GM23248 (cell line): ENCODE measurements at regions not wholly inside any gene's neighbourhood (a gene's known extent, or its start where the extent isn't known, plus 50 kb on each side); places are given as distances from the start of the nearest gene placed in this dataset.

Experiments used
- DNase-seq: peaks from one replicate; pipeline ENCODE4 v3.0.0-alpha.2; 2015
- H2AFZ ChIP-seq: fragments of 200-600 bp; sonication (generic); 2 replicates; pipeline ENCODE4 v1.6.1; 2016; ENCODE audit warnings: antibody characterized with exemption
- H3F3A ChIP-seq: fragments of 200-600 bp; sonication (generic); 2 replicates; pipeline ENCODE4 v1.6.1; 2016; ENCODE audit warnings: mild to moderate bottlenecking, antibody characterized with exemption, mixed run types; ENCODE audit not compliant: insufficient read depth
- H3K27ac ChIP-seq: fragments of 200-600 bp; sonication (generic); 2 replicates; pipeline ENCODE4 v1.5.1; 2016; ENCODE audit warnings: mild to moderate bottlenecking
- H3K27me3 ChIP-seq: fragments of 200-600 bp; sonication (generic); replicated peaks from 2 replicates; pipeline ENCODE4 v1.6.1; 2016; ENCODE audit warnings: mild to moderate bottlenecking; ENCODE audit not compliant: insufficient read depth
- H3K36me3 ChIP-seq: fragments of 200-600 bp; sonication (generic); 2 replicates; pipeline ENCODE4 v1.6.1; 2016; ENCODE audit warnings: low read depth, mild to moderate bottlenecking
- H3K4me1 ChIP-seq: fragments of 200-600 bp; sonication (generic); 2 replicates; pipeline ENCODE4 v1.6.1; 2016; ENCODE audit warnings: mild to moderate bottlenecking; ENCODE audit not compliant: insufficient read depth
- H3K4me2 ChIP-seq: fragments of 200-600 bp; sonication (generic); one replicate; pipeline ENCODE4 v1.6.1; 2016; ENCODE audit warnings: mild to moderate bottlenecking; ENCODE audit not compliant: unreplicated experiment
- H3K4me3 ChIP-seq: fragments of 200-600 bp; sonication (generic); 2 replicates; pipeline ENCODE4 v1.5.1; 2016; ENCODE audit warnings: mild to moderate bottlenecking
- H3K79me2 ChIP-seq: fragments of 200-600 bp; sonication (generic); 2 replicates; pipeline ENCODE4 v1.6.1; 2016; ENCODE audit warnings: mild to moderate bottlenecking; ENCODE audit not compliant: insufficient read depth
- H3K9ac ChIP-seq: fragments of 200-600 bp; sonication (generic); 2 replicates; pipeline ENCODE4 v1.6.1; 2016; ENCODE audit warnings: mild to moderate bottlenecking
- H3K9me2 ChIP-seq: fragments of 200-600 bp; sonication (generic); 2 replicates; pipeline ENCODE4 v1.6.1; 2016; ENCODE audit warnings: mixed run types, mild to moderate bottlenecking, moderate library complexity; ENCODE audit not compliant: insufficient read depth
- H3K9me3 ChIP-seq: fragments of 200-600 bp; sonication (generic); one replicate; pipeline ENCODE4 v1.6.1; 2017; ENCODE audit warnings: low read depth
- H4K20me1 ChIP-seq: fragments of 200-600 bp; sonication (generic); 2 replicates; pipeline ENCODE4 v1.6.0; 2016; ENCODE audit not compliant: insufficient read depth
- EZH2 ChIP-seq: fragments of 200-600 bp; sonication (generic); IDR thresholded peaks from 2 replicates; pipeline ENCODE4 v1.6.1; 2018; ENCODE audit warnings: antibody characterized with exemption, mild to moderate bottlenecking; ENCODE audit not compliant: insufficient read depth, poor library complexity, severe bottlenecking
- EZH2phosphoT487 ChIP-seq: fragments of 200-600 bp; sonication (generic); IDR thresholded peaks from 2 replicates; pipeline ENCODE4 v1.6.1; 2018; ENCODE audit warnings: antibody characterized with exemption, moderate library complexity, mild to moderate bottlenecking, low read depth; ENCODE audit not compliant: insufficient read depth
- WGBS, 2 experiments: methylation state at CpG; one replicate each; pipeline ENCODE4 v1.1.6; 2015 to 2017; ENCODE audit warnings: low lambda C conversion rate in 2 of 2, low coverage in 1 of 2; ENCODE audit errors: missing lambda C conversion rate in 2 of 2; 5-methylcytosine and 5-hydroxymethylcytosine counted together
- in situ Hi-C: fragments of 300-500 bp; cut with MboI; formaldehyde crosslinking; loops from 2 replicates; pipeline ENCODE4 v1.15.0; 2020

GRCh38 chrX:20507901-20508620 lies 241.4 kb upstream of the RPS6KA3 start:
- WGBS, 2 experiments = 96 to 100% methylated on average over 2 of the region's 2 CpGs
- peaks cover 8% of the 10 kb centered on the region for H3K4me1 ChIP-seq
- in situ Hi-C loops = loop anchor here (25.0 kb wide), 1 partner anchor 1454 kb away; no protein-coding TSS in a partner anchor
- no peak overlapping the region for H3K4me3 ChIP-seq
- H3F3A ChIP-seq = peaks cover 10% of the 10 kb centered on the region; the same call in 1 of the 2 replicates
- H3K9me3 ChIP-seq = no peaks in the 10 kb centered on the region
- H3K27me3 ChIP-seq = no peaks in the 10 kb centered on the region
- no peak overlapping the region for H3K9ac ChIP-seq
- no peak overlapping the region for H2AFZ ChIP-seq
- no peak overlapping the region for H3K4me2 ChIP-seq
- DNase-seq = no peak
- no peak for TF ChIP-seq EZH2
- no peak for TF ChIP-seq EZH2phosphoT487
- no peaks in the 10 kb centered on the region for H3K79me2 ChIP-seq
- H3K36me3 ChIP-seq = no peaks in the 10 kb centered on the region
- H3K27ac ChIP-seq = no peak overlapping the region
- no peaks in the 10 kb centered on the region for H3K9me2 ChIP-seq
- H4K20me1 ChIP-seq = no peaks in the 10 kb centered on the region

- Histone ChIP-seq H2AFZ (no peak overlapping the region), H3K9ac (no peak overlapping the region), H3K27me3 (no peaks in the 10 kb centered on the region), H3K27ac (no peak overlapping the region), H3K4me3 (no peak overlapping the region), H3F3A (0 out of 2 replicates have a peak, but pooled peaks cover 8% of the 10 kb centered on the region), H3K9me2 (no peaks in the 10 kb centered on the region), H3K9me3 (no peaks in the 10 kb centered on the region), H3K4me1 (peaks cover 7% of the 10 kb centered on the region; the same call in 1 of the 2 replicates), H3K79me2 (no peaks in the 10 kb centered on the region), H4K20me1 (no peaks in the 10 kb centered on the region), H3K4me2 (no peak overlapping the region), H3K36me3 (no peaks in the 10 kb centered on the region)
- DNase-seq = peak; percentile 47
- TF ChIP-seq EZH2 = no peak
- TF ChIP-seq EZH2phosphoT487 = no peak
- in situ Hi-C loops = loop anchor here (25.0 kb wide), 1 partner anchor 1456 kb away; no protein-coding TSS in a partner anchor
Measured at GRCh38 chrX:20506739-20507138, 240.0 kb upstream of the RPS6KA3 start.

- H3K4me3 ChIP-seq = no peak overlapping the region
- no peaks in the 10 kb centered on the region for H3K9me3 ChIP-seq
- no peak overlapping the region for H2AFZ ChIP-seq
- H3K4me1 ChIP-seq = no peaks in the 10 kb centered on the region
- H3K27ac ChIP-seq = no peak overlapping the region
- H3K9ac ChIP-seq = no peak overlapping the region
- H3K9me2 ChIP-seq = no peaks in the 10 kb centered on the region
- no peaks in the 10 kb centered on the region for H3K79me2 ChIP-seq
- no peak for DNase-seq
- no peaks in the 10 kb centered on the region for H3K36me3 ChIP-seq
- H3F3A ChIP-seq = no peaks in the 10 kb centered on the region
- H4K20me1 ChIP-seq = no peaks in the 10 kb centered on the region
- no peaks in the 10 kb centered on the region for H3K27me3 ChIP-seq
- H3K4me2 ChIP-seq = no peak overlapping the region
- in situ Hi-C loops = loop anchor here (25.0 kb wide), 1 partner anchor 1461 kb away; no protein-coding TSS in a partner anchor
- TF ChIP-seq EZH2 = no peak
- TF ChIP-seq EZH2phosphoT487 = no peak
Measured at GRCh38 chrX:20500949-20501348, 234.2 kb upstream of the RPS6KA3 start.

- no peak overlapping the region for H3K4me2 ChIP-seq
- in situ Hi-C loops = loop anchor here (25.0 kb wide), 1 partner anchor 1462 kb away; no protein-coding TSS in a partner anchor
Measured at GRCh38 chrX:20500171-20500865, 233.6 kb upstream of the RPS6KA3 start.

More at GRCh38 chrX:20500171-20500865, 233.6 kb upstream of the RPS6KA3 start:
- no peaks in the 10 kb centered on the region for H3K9me2 ChIP-seq
- no peaks in the 10 kb centered on the region for H3K27me3 ChIP-seq
- no peak for DNase-seq
- H3F3A ChIP-seq = no peaks in the 10 kb centered on the region
- no peak overlapping the region for H3K4me3 ChIP-seq
- H4K20me1 ChIP-seq = no peaks in the 10 kb centered on the region
- H3K27ac ChIP-seq = no peak overlapping the region
- H3K79me2 ChIP-seq = no peaks in the 10 kb centered on the region
- no peak overlapping the region for H3K9ac ChIP-seq
- H3K4me1 ChIP-seq = no peaks in the 10 kb centered on the region
- TF ChIP-seq EZH2 (no peak), EZH2phosphoT487 (no peak)
- no peaks in the 10 kb centered on the region for H3K36me3 ChIP-seq
- H2AFZ ChIP-seq = no peak overlapping the region
- H3K9me3 ChIP-seq = no peaks in the 10 kb centered on the region
- 29 to 32% methylated on average over 6 of the region's 6 CpGs for WGBS, 2 experiments
